Lung (tissue), 11 donors: ENCODE measurements at regions not wholly inside any gene's neighbourhood (a gene's known extent, or its start where the extent isn't known, plus 50 kb on each side); places are given as distances from the start of the nearest gene placed in this dataset.

Experiments
- ATAC-seq: fragments of 200-7000 bp; cut with Tn5 transposase; one replicate; pipeline ENCODE4 v1.9.1; 2020; ENCODE audit warnings: moderate number of reproducible peaks; ENCODE audit not compliant: insufficient read depth, low FRiP score
- DNase-seq, 3 donors: peaks; one replicate each; pipeline ENCODE4 v3.0.0-alpha.2; 2013 to 2017
- H3K27ac ChIP-seq, 2 donors: one replicate each; pipeline ENCODE4 v1.5.1; 2013; ENCODE audit warnings: mild to moderate bottlenecking in 2 of 2, moderate library complexity in 2 of 2, control low read depth in 1 of 2, inconsistent platforms in 1 of 2, low read depth in 1 of 2, low read length in 1 of 2
- H3K27me3 ChIP-seq, 3 donors: one replicate each; pipeline ENCODE4 v1.5.1; 2013; ENCODE audit warnings: low read length in 2 of 3; ENCODE audit not compliant: control insufficient read depth in 3 of 3, insufficient read depth in 3 of 3
- H3K36me3 ChIP-seq, 4 donors: one replicate each; pipeline ENCODE4 v1.5.1; 2013; ENCODE audit warnings: low read length in 4 of 4, mild to moderate bottlenecking in 1 of 4, moderate library complexity in 1 of 4; ENCODE audit not compliant: control insufficient read depth in 4 of 4, insufficient read depth in 4 of 4
- H3K4me1 ChIP-seq, 5 donors: one replicate each; pipeline ENCODE4 v1.5.1; 2013; ENCODE audit warnings: low read length in 5 of 5, mild to moderate bottlenecking in 2 of 5, moderate library complexity in 1 of 5; ENCODE audit not compliant: control insufficient read depth in 5 of 5, insufficient read depth in 5 of 5
- H3K4me3 ChIP-seq: one replicate; pipeline ENCODE4 v1.5.1; 2013; ENCODE audit warnings: mild to moderate bottlenecking, control low read depth, moderate library complexity
- H3K9ac ChIP-seq, 2 donors: one replicate each; pipeline ENCODE4 v1.5.1; 2013; ENCODE audit warnings: low read length in 2 of 2, control low read depth in 1 of 2; ENCODE audit not compliant: insufficient read depth in 1 of 2
- H3K9me3 ChIP-seq, 4 donors: one replicate each; pipeline ENCODE4 v1.5.1; 2013; ENCODE audit warnings: low read length in 3 of 4, mild to moderate bottlenecking in 1 of 4, moderate library complexity in 1 of 4; ENCODE audit not compliant: control insufficient read depth in 4 of 4, insufficient read depth in 3 of 4
- CTCF ChIP-seq: IDR thresholded peaks from 2 replicates; pipeline ENCODE4 v1.5.1; 2012; ENCODE audit warnings: mild to moderate bottlenecking; ENCODE audit errors: control extremely low read depth, extremely low read depth
- WGBS, 2 donors: extraction: QIAGEN DNeasy Blood & Tissue Kit; methylation state at CpG; one replicate each; pipeline ENCODE4 v1.1.7; 2013; 5-methylcytosine and 5-hydroxymethylcytosine counted together
- donor health status: control.
- donor health status: control.
- donor health status: Bipolar disorder and iron deficiency.
- donor health status: healthy.
- donor health status: DM: yes; HTN: yes; CAD: no.

- Histone ChIP-seq H3K9ac (no peak overlapping the region), H3K9me3 (peaks cover 0 to 1% (median 0%) of the 10 kb centered on the region in 4 donors), H3K27me3 (no peaks in the 10 kb centered on the region), H3K4me1 (no peaks in the 10 kb centered on the region), H3K36me3 (no peaks in the 10 kb centered on the region), H3K4me3 (no peak overlapping the region), H3K27ac (no peak overlapping the region)
- 18 to 26% methylated on average over 1 of the region's 1 CpG for WGBS, 2 donors
- DNase-seq = no peak
- TF ChIP-seq CTCF = no peak
- no peak for ATAC-seq
Observed at GRCh38 chr16:7834771-7835431, 502.3 kb downstream of the RBFOX1 start.

GRCh38 chr16:7820816-7821215 is 488.2 kb downstream of the RBFOX1 start:
- TF ChIP-seq CTCF = no peak
- no peak overlapping the region for H3K4me3 ChIP-seq
- H3K4me1 ChIP-seq = no peaks in the 10 kb centered on the region
- no peaks in the 10 kb centered on the region for H3K9me3 ChIP-seq
- WGBS, 2 donors = 56 to 64% methylated on average over 4 of the region's 4 CpGs
- H3K27ac ChIP-seq = no peak overlapping the region
- ATAC-seq = no peak
- H3K36me3 ChIP-seq = no peaks in the 10 kb centered on the region
- DNase-seq = no peak
- H3K9ac ChIP-seq = no peak overlapping the region
- no peaks in the 10 kb centered on the region for H3K27me3 ChIP-seq

- no peak for TF ChIP-seq CTCF
- WGBS, 2 donors = 53 to 77% methylated on average over 8 of the region's 8 CpGs
- H3K27me3 ChIP-seq = no peaks in the 10 kb centered on the region
- no peak overlapping the region for H3K27ac ChIP-seq
- DNase-seq = peak in 2 of 3 donors; percentile 1 to 4
- H3K4me1 ChIP-seq = no peaks in the 10 kb centered on the region
- no peaks in the 10 kb centered on the region for H3K36me3 ChIP-seq
- no peaks in the 10 kb centered on the region for H3K9me3 ChIP-seq
- ATAC-seq = no peak
- no peak overlapping the region for H3K4me3 ChIP-seq
- no peak overlapping the region for H3K9ac ChIP-seq
Observed at GRCh38 chr16:7805686-7806396, 473.2 kb downstream of the RBFOX1 start.
